ENCODE measurements at regions not wholly inside any gene's neighbourhood (a gene's known extent, or its start where the extent isn't known, plus 50 kb on each side); places are given as distances from the start of the nearest gene placed in this dataset.
"Not testable (repeated sequence)": the region's sequence is repeated elsewhere in the genome, so short reads cannot be mapped to it uniquely, and the experiment has no call there.

DNA sequence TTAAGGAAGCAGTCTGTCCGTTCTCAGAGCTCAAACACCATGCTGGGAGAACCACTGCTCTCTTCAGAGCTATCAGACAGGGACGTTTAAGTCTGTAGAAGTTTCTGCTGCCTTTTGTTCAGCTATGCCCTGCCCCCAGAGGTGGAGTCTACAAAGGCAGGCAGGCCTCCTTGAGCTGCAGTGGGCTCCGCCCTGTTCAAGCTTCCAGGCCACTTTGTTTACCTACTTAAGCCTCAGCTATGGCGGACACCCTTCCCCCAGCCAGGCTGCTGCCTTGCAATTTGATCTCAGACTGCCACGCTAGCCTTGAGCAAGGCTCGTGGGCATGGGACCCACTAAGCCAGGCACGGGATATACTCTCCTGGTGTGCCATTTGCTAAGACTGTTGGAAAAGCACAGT is 180.7 kb upstream of the TMEM196 start:
- DNase-seq (ENCODE audit: low read depth), result not testable (repeated sequence)

DNA sequence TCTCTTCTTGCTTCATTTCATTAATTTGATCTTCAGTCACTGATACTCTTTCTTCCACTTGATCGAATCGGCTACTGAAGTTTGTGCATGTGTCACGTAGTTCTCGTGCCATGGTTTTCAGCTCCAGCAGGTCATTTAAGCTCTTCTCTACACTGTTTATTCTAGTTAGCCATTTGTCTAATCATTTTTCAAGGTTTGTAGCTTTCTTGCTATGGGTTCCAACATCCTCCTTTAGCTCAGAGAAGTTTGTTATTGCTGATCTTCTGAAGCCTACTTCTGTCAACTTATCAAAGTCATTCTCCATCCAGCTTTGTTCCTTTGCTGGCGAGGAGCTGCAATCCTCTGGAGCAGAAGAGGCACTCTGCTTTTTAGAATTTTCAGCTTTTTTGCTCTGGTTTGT is 180.0 kb upstream of the TMEM196 start:
- DNase-seq (ENCODE audit: low read depth), result not testable (repeated sequence)

DNA sequence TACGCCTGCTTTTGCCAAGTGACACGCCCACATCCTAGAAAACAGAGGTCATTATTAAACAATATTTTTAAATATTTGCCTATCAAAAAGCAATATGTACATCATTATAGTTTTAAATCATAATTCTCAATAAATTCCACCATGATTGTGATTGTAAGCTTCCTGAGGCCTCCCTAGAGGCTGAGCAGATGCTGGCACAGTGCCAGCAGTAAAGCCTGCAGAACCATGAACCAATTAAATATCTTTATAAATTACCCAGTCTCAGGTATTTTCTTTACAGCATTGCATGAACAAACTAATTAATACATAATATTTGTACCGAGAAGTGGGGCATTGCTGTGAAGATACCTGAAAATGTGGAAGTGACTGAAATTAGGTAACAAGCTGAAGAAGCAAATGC is 174.7 kb upstream of the TMEM196 start:
- no peak for DNase-seq (ENCODE audit: low read depth)

DNA sequence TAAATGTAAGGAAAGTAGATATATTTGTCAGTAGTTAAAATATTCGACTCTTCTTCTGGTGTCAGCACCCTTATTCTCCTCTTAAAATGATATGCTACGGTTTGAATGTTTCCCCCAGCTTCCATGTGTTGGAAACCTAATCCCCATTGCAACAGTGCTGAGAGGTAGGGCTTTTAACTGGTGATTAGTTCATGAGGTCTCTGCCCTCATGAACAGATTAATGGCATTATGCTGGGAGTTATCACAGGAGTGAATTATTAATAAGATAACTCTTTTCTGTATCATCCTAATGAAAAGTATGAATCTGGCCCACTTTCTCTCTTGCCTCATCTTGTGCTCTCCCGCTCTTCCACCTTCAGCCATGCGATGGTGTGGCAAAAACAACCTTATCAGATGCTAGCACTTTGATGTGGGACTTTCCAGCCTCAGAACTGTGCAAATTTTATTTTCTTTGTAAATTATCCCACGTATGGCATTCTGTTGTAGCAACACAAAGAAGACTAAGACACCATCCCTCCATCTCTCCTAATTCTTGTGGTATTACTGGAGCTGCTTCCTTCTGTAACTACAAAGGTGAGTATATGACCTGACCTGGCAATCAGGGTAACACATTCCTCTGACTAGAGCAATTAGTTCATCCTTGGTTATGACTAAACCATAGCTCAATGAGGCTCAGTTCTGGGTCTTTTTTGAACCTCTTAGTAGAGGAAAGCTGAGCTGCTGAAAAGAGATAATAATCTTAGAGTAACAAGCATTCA is 171.1 kb upstream of the TMEM196 start:
- no peak for DNase-seq (ENCODE audit: low read depth)

- no peak for DNase-seq (ENCODE audit: low read depth)
These were observed 166.3 kb upstream of the TMEM196 start for GRCh38 chr7:19939746-19940145.

DNA sequence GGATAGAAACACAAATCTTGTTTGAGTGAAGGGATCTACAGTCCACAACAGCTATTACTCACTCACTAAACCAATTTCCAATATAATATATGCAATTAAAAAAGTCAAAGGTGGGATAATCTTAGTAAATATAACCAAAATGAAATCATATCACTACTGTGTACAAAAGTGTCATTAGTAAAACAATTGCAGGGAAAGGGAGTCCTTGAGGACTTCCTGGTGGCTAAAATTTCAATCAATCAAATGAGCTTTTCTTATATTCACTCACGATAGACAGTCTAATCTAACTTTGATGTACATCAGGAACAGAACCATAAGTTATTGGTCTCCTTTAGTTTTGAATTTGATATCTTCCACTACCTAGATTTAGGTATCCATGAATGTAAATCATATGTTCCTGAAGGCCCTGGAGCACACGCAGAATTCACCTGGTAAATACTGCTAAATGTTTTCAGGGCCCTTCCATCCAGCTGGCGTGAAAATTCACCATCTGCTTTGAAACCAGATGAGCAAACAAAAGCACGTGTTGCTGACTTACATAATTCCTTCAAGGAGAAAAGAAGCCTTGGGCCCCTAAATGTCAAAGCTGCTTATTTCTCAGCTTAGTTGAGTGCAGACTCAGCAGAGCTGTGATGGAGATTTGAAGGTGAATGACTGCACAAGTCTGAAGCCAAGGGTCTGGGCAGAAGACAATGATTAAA is 159.3 kb upstream of the TMEM196 start:
- no peak for DNase-seq (ENCODE audit: low read depth)

- DNase-seq (ENCODE audit: low read depth), result no peak
These were observed 157.4 kb upstream of the TMEM196 start for GRCh38 chr7:19930851-19931250.

GRCh38 chr7:19930051-19930450 is 156.6 kb upstream of the TMEM196 start:
- DNase-seq (ENCODE audit: low read depth), result no peak

GRCh38 chr7:19928247-19928646 is 154.8 kb upstream of the TMEM196 start:
- no peak for DNase-seq (ENCODE audit: low read depth)

GRCh38 chr7:19920705-19921104 is 147.3 kb upstream of the TMEM196 start:
- DNase-seq (ENCODE audit: low read depth), result no peak

GRCh38 chr7:19920166-19920565 is 146.7 kb upstream of the TMEM196 start:
- no peak for DNase-seq (ENCODE audit: low read depth)

DNA sequence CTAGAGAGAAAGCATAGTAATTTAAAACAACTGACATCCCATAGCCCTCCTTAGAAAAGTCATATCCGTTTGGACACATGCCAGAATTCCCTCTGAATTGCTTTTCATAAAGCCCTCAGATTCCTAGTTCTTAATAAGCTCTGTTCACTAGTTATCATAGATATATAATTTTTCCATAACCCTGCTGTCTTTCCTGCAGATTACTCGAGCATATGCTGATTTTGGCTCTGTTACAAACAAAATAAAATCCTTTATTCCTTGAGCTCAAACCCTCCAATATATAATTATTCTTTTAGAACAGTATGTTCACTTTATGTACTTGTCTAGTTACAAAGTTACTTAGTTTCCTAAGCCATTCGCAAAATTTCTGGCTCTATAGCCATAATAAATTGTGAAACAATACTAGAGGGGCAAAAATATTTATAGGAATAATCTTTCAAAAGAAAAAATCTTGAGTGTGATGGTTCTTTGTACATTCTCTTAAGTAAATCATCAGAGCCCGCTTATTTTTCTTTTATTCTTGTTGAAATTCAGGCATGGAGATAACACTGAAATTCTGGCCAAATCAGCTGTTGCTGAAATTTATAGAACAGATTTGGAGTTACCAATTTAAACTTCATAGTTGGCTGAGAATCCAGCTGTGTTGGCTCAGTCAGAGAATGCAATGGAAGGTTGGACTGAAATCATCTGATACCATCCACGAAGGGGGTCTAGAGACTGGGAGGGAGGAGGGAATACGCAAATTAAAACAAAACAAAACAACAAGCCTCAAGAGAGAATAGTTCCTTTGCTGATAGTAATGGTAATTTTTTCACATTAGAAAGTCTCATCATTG is 146.1 kb upstream of the TMEM196 start:
- no peak for DNase-seq (ENCODE audit: low read depth)

DNA sequence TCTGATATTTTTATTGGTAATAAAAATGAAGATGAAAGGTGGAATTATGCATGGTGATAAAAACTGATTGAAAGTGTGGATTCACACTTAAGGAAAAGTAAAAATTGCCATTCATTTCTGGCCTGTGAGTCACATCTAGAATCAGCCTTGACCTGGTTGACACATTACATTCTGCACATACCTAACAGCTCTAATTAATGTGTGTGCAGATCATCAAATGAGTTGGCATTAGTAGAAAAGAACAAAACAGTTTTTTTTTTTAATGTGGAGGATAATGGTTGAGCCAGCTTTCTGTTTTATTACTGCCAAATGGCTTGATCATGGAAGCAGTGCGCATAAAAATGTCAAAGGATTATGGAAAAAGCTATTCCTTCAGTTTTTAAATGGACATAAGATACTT is 142.6 kb upstream of the TMEM196 start:
- no peak for DNase-seq (ENCODE audit: low read depth)

DNA sequence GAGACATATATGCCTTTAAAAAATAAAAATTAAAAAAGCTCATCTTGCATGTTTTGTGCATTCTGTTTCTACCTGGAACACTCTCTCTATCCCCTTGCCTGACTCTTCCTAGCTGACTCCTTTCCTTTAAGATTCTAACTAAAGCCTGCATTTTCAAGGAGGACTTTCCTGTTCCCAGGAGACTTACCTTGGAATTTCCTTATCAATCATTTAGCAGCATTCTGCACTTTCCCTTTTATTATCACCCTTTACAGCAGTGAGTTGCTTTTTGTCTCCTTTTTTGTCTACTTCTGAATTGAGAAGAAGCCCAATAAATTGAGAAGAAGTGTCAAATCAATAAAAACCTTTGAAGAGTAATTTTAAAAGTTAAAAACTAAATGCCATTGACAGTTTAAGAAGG is 142.2 kb upstream of the TMEM196 start:
- no peak for DNase-seq (ENCODE audit: low read depth)

GRCh38 chr7:19914866-19915265 is 141.4 kb upstream of the TMEM196 start:
- no peak for DNase-seq (ENCODE audit: low read depth)

- DNase-seq (ENCODE audit: low read depth), result no peak
These were observed 126.7 kb upstream of the TMEM196 start for GRCh38 chr7:19900118-19900517.

- no peak for DNase-seq (ENCODE audit: low read depth)
These were observed 126.1 kb upstream of the TMEM196 start for GRCh38 chr7:19899529-19899928.

DNA sequence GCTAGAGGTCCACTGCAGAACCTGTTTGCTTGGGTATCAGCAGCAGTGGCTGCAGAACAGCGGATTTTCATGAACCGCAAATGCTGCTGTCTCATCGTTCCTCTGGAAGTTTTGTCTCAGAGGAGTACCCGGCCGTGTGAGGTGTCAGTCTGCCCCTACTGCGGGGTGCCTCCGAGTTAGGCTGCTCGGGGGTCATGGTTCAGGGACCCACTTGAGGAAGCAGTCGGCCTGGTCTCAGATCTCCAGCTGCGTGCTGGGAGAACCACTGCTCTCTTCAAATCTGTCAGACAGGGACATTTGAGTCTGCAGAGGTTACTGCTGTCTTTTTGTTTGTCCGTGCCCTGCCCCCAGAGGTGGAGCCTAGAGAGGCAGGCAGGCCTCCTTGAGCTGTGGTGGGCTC is 109.5 kb upstream of the TMEM196 start:
- DNase-seq (ENCODE audit: low read depth), result not testable (repeated sequence)

GRCh38 chr7:19872094-19872493 is 98.7 kb upstream of the TMEM196 start:
- DNase-seq (ENCODE audit: low read depth), result no peak

GRCh38 chr7:19871102-19871501 is 97.7 kb upstream of the TMEM196 start:
- DNase-seq (ENCODE audit: low read depth), result no peak

DNA sequence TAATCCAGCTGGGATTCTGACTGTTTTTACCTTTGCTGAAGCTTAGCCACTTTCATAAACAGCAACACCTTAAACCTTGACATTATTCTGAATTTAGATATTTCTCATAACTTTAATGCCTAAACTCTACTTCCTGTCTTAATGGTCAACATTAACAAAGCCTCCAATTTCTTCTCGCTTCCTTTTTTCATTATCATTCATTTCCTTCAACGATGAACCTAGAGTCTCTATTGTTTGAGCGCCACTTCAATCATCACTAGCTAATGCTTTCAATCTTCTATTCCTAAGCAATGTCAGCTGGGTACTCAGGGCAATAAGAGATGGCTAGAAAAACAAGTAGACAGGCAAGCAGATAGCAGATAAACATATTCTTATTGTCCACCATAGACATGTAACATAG is 96.6 kb upstream of the TMEM196 start:
- no peak for DNase-seq (ENCODE audit: low read depth)

DNA sequence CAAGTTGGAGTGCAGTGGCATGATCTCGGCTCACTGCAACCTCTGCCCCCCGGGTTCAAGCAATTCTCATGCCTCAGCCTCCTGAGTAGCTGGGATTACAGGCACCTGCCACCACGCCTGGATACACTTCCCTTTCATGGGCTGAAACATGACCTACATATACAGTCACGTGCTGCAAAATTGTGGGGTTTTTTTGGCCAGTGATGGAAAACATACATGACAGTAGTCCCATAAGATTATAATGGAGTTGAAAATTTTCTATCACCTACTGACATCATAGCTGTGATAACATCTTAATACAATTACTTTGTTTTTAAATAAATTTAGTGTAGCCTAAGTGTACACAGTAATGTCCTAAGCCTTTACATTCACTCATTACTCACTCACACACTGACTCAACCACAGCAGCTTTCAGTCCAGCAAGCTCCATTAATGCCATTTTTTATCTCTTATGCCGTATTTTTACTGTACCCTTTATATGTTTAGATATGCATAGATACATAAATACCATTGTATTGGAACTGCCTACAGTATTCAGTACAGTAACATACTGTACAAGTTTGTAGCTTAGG is 79.9 kb upstream of the TMEM196 start:
- no peak for DNase-seq (ENCODE audit: low read depth)

DNA sequence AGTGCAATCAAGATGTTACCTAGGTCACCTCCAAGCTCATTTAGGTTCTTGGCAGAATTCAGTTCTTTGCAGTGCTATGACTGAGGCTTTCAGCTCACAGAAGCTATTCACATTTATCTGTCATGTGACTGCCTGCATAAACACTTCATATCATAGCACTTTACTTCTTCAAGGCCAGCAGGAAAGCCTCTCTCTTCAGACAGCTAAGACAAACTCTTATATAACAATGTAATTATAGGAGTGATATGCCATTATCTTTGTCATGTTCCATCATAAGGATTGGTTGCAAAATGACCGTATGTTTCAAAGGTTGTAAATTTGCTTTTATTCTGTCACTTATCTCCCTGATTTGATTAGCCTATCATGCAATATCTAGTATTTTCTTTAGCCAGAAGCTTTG is 78.8 kb upstream of the TMEM196 start:
- no peak for DNase-seq (ENCODE audit: low read depth)

Data from CMK (cell line).